ENCODE measurements at regions not wholly inside any gene's neighbourhood (a gene's known extent, or its start where the extent isn't known, plus 50 kb on each side); places are given as distances from the start of the nearest gene placed in this dataset.
A peak's percentile ranks its signal among the peaks of the same experiment; 100 is the strongest.
"Not testable (repeated sequence)": the region's sequence is repeated elsewhere in the genome, so short reads cannot be mapped to it uniquely, and the experiment has no call there.

GRCh38 chr12:27143256-27144069 is 61.1 kb upstream of the C12orf71 start:
- H3K9me3 Mint-ChIP-seq (ENCODE audit: unreplicated experiment): no peaks in the 10 kb centered on the region
- H3K4me1 Mint-ChIP-seq (ENCODE audit: insufficient read depth, unreplicated experiment): no peaks in the 10 kb centered on the region
- no peaks in the 10 kb centered on the region for H3K36me3 Mint-ChIP-seq (ENCODE audit: insufficient read depth, unreplicated experiment)
- ChIA-PET POLR2A (interaction anchor here (0.9 kb wide), 1 partner anchor 127 kb away, joined by 3 read pairs; no protein-coding TSS in a partner anchor), CTCF (interaction anchor here (0.6 to 1.3 kb wide), 2 partner anchors 88 to 121 kb away, joined by 3 to 4 read pairs; partner anchors contain the start of gene MED21)
- no peak overlapping the region for H3K4me3 Mint-ChIP-seq (ENCODE audit: unreplicated experiment)
- intact Hi-C loops (cut with micrococcal nuclease): loop anchor here (2.0 to 5.0 kb wide), 2 partner anchors 163 to 239 kb away; no protein-coding TSS in a partner anchor
- no peak for TF ChIP-seq CTCF (IDR thresholded peaks at IDR 0.05; ENCODE audit: unreplicated experiment)
- H3K27me3 Mint-ChIP-seq (ENCODE audit: insufficient read depth, unreplicated experiment): no peaks in the 10 kb centered on the region
- BruUV-seq (replicated peaks): no TSS peak
- H3K27ac Mint-ChIP-seq (ENCODE audit: low read depth, unreplicated experiment): peak overlapping the region; percentile 78
- DNase-seq (ENCODE audit: unreplicated experiment): no peak

DNA sequence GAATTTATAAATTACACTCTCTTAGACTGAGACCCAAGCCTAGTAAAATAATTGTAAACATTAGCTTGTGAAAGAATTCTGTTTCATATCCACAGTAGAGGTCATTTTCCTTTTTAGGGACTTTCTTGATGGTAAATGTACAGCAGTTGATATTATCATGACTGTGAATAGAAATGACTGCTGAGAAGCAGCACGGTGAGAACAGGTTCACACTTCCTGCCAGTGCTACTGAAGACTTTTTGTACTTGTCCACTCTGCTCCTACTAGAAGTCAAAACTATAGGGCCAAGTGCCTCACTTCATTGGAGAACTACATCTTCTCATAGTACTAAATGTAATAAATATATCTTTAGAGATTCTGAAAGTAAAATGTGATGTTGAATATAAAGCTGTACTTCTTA is 63.3 kb upstream of the C12orf71 start:
- H3K4me1 Mint-ChIP-seq (ENCODE audit: insufficient read depth, unreplicated experiment); H3K4me3 Mint-ChIP-seq (ENCODE audit: unreplicated experiment); H3K27me3 Mint-ChIP-seq (ENCODE audit: insufficient read depth, unreplicated experiment); H3K27ac Mint-ChIP-seq (ENCODE audit: low read depth, unreplicated experiment); DNase-seq (ENCODE audit: unreplicated experiment); BruUV-seq (replicated peaks); H3K9me3 Mint-ChIP-seq (ENCODE audit: unreplicated experiment); intact Hi-C loops (cut with micrococcal nuclease); H3K36me3 Mint-ChIP-seq (ENCODE audit: insufficient read depth, unreplicated experiment): not testable (repeated sequence)
- CTCF ChIA-PET: interaction anchor here (1.5 kb wide), 1 partner anchor 160 kb away, joined by 7 read pairs; no protein-coding TSS in a partner anchor
- POLR2A ChIA-PET: interaction anchor here (0.5 kb wide), 1 partner anchor 150 kb away, joined by 4 read pairs; no protein-coding TSS in a partner anchor

DNA sequence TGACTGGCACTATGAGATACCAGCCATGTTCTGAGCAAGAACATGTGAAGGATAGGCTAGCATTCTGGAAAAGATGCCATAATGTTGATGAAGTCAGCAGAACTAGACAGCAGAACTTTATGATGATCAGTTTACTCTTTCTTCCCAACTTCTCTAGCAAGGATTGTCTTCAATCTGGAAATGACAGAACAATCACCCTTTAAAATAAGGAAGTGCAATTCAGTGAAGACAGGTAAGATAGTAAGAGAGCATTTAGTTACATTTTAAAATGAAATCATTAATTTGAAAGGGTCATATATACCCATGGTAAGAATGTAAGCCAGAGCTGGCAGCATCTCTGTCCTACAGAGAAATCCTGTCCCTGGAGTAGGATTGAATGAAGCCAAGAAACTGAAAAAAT is 66.0 kb upstream of the C12orf71 start:
- Mint-ChIP-seq H3K27me3 (ENCODE audit: insufficient read depth, unreplicated experiment) (no peaks in the 10 kb centered on the region), H3K4me3 (ENCODE audit: unreplicated experiment) (no peak overlapping the region), H3K4me1 (ENCODE audit: insufficient read depth, unreplicated experiment) (no peaks in the 10 kb centered on the region), H3K36me3 (ENCODE audit: insufficient read depth, unreplicated experiment) (no peaks in the 10 kb centered on the region), H3K9me3 (ENCODE audit: unreplicated experiment) (no peaks in the 10 kb centered on the region), H3K27ac (ENCODE audit: low read depth, unreplicated experiment) (no peak overlapping the region)
- TF ChIP-seq CTCF (IDR thresholded peaks at IDR 0.05; ENCODE audit: unreplicated experiment): no peak
- ChIA-PET POLR2A (no interaction called here), CTCF (no interaction called here)
- no TSS peak for BruUV-seq (replicated peaks)
- DNase-seq (ENCODE audit: unreplicated experiment): no peak
- intact Hi-C loops (cut with micrococcal nuclease): no loop called here

DNA sequence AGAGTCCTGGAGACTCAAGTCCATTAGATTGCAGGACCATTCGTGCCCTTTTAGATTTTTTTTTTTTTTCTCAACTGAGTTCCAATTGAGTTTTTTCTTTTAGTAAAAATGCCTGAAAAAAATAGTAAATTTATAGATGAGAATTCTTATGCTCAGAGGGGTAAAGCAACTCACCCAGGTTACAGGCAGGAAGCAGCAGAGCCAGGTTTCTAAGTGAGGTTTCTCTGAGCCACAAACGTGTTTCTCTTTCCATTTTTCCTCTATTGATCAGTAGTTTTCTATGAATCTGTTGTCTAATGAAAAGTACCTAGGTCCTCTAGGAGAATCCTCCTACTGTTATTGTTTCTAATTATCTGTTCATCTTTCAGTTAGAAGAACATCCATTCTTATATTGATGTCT is 66.4 kb upstream of the C12orf71 start:
- Mint-ChIP-seq H3K36me3 (ENCODE audit: insufficient read depth, unreplicated experiment) (no peaks in the 10 kb centered on the region), H3K9me3 (ENCODE audit: unreplicated experiment) (no peaks in the 10 kb centered on the region), H3K27me3 (ENCODE audit: insufficient read depth, unreplicated experiment) (no peaks in the 10 kb centered on the region), H3K27ac (ENCODE audit: low read depth, unreplicated experiment) (no peak overlapping the region), H3K4me3 (ENCODE audit: unreplicated experiment) (no peak overlapping the region), H3K4me1 (ENCODE audit: insufficient read depth, unreplicated experiment) (no peaks in the 10 kb centered on the region)
- BruUV-seq (replicated peaks): no TSS peak
- no peak for TF ChIP-seq CTCF (IDR thresholded peaks at IDR 0.05; ENCODE audit: unreplicated experiment)
- ChIA-PET CTCF (no interaction called here), POLR2A (no interaction called here)
- DNase-seq (ENCODE audit: unreplicated experiment): no peak
- intact Hi-C loops (cut with micrococcal nuclease): no loop called here

Measured in MCF 10A (cell line).